Activated CD8-positive, alpha-beta memory T cell treated with anti-CD3 and anti-CD28 coated beads for 4 hours (primary cell): ENCODE measurements at regions not wholly inside any gene's neighbourhood (a gene's known extent, or its start where the extent isn't known, plus 50 kb on each side); places are given as distances from the start of the nearest gene placed in this dataset.
"Not testable (repeated sequence)": the region's sequence is repeated elsewhere in the genome, so short reads cannot be mapped to it uniquely, and the experiment has no call there.

Experiments used
- DNase-seq, 2 donors: peaks; one replicate each; pipeline ENCODE4 v3.0.0-alpha.2; 2020; ENCODE audit warnings: low read depth in 2 of 2

GRCh38 chr15:26082221-26083109, 219.3 kb upstream of the ATP10A start:
- peak; percentile 87 to 90 for DNase-seq

DNA sequence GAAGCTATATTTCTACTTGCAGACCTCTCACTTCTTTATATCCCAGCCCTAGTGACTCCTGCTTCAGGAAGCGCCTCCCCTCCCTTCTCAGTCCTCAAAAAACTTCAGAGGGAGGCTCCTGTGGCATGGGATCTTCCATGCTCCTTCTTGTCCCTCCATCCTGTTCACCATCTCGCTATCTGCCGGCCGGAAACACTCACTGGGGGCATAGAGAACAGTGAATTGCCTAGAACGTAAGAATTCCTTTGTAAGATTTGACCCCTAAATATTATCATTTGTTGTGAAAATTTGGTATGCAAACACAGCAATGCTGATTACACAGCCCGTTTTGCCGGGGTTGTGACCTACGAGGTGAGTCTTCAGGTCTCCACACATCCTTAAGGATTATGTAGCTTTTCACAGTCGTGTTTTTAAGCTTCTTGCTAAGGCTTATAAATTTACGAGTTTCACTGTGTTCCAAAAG, 218.7 kb upstream of the ATP10A start:
- DNase-seq = no peak

DNA sequence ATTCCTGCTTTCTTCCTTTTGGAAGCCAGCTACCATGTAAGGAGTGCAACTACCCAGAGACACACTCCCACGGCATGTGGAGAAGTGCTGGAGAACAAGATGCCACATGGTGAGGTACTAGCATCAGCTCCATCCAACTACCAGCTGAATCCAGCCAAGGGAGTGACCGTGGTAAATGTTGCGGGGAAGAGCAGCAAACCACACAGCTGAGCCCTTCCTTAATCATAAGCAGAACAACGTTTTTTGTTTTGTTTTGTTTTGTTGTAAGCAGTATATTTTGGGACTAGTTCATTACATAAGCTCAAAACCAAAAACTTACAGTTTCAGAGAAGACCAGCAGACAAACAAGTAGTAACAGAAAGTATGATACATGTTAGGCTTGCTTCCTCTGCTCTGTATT, 212.6 kb upstream of the ATP10A start:
- no peak for DNase-seq

- no peak for DNase-seq
These were observed 210.6 kb upstream of the ATP10A start for GRCh38 chr15:26073430-26074333.

- DNase-seq = no peak
These were observed 207.0 kb upstream of the ATP10A start for GRCh38 chr15:26070095-26070532.

DNA sequence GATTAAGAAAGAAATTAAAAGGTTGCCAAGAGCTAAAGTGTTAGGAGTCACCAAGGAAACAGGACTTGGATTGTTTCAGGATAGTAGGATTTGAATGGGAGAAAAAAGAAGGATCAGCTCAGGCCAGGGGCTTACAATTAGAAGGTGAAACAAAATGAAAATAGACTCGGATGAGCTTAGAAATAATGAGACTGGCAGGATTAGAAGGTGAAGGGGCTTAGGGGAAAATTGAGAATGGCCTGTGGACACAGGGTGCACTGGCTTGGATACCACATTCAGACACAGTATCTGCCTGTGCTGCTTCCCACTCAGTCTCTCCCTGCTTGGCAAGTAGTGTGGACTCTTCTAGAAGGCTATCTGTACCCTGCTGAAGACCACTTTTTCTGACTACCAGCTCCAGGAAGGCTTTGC, 206.1 kb upstream of the ATP10A start:
- DNase-seq = no peak

GRCh38 chr15:26066896-26067295, 203.8 kb upstream of the ATP10A start:
- DNase-seq = no peak

- no peak for DNase-seq
These were observed 202.6 kb upstream of the ATP10A start for GRCh38 chr15:26065723-26066122.

GRCh38 chr15:26061248-26061647, 198.1 kb upstream of the ATP10A start:
- no peak for DNase-seq

DNA sequence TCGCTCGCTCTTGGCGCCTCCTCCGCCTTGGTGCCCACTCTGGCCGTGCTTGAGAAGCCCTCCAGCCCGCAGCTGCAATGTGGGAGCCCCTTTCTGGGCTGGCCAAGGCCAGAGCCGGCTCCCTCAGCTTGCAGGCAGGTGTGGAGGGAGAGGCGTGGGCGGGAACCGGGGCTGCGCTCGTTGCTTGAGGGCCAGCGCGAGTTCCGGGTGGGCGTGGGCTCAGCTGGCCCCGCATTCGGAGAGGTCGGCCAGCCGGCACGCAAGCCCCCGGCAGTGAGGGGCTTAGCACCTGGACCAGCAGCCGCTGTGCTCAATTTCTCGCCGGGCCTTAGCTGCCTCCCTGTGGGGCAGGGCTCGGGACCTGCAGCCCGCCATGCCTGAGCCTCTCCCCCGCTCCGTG, 193.6 kb upstream of the ATP10A start:
- not testable (repeated sequence) for DNase-seq

GRCh38 chr15:26051761-26052675, 188.9 kb upstream of the ATP10A start:
- no peak for DNase-seq

GRCh38 chr15:26050984-26051383, 187.9 kb upstream of the ATP10A start:
- no peak for DNase-seq

- no peak for DNase-seq
These were observed 187.0 kb upstream of the ATP10A start for GRCh38 chr15:26049900-26050657.

GRCh38 chr15:26048669-26049068, 185.5 kb upstream of the ATP10A start:
- DNase-seq = no peak

- no peak for DNase-seq
These were observed 182.4 kb upstream of the ATP10A start for GRCh38 chr15:26045516-26045915.

- DNase-seq = no peak
These were observed 179.9 kb upstream of the ATP10A start for GRCh38 chr15:26043018-26043417.

DNA sequence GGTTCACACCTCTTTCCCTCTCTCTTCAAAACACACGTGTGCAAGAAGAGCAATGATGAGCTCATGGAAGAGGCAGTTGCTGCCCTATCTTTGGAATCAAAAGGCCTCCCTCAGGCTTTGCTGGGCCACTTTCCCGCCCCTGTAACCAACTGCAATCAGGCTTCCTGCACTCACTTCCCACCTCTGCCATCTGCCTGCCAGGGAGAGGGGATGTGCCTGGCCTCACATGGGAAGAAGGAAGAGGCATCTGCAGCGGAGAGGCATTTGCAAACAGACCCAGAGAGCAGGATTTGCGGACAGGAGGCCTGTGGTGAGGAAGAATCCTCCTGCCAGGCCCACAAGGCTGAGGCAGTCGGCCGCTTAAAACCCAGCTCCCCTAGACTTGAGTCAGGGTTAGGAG, 175.6 kb upstream of the ATP10A start:
- no peak for DNase-seq

GRCh38 chr15:26037369-26037768, 174.2 kb upstream of the ATP10A start:
- DNase-seq = no peak

GRCh38 chr15:26033493-26033892, 170.4 kb upstream of the ATP10A start:
- DNase-seq = no peak

DNA sequence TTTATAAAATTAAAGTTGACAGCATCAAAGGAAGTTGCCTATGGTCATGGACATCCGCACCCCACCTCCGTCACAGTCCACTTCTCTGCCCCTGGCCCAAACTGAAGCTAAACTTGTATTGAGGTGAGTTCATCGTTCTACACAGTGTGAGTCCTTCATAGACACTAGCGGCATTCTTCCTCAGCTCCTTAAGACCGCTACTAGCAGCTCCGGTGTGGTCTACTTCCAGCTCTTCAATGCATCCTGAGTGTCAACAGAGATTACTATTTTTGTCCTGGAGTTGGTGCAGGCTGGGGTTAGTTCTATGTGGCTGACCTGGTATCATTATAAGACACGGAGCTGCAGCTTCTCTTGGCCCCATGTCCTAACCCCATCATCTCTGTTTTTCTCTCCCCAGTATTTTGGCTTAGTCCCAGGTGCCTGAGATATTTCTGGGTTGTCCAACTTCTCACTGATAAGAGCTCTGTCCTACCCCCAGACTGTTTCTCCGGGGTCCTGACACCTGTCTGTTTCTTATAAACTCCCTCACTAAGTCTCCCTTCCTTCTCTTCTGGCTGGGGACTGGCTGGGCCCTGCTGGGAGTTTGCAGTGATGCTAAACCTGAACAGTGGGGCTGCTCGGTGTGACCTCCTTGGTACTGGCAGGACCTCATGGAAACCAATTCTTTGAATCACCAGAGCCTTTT, 169.2 kb upstream of the ATP10A start:
- DNase-seq = no peak
